Activated CD8-positive, alpha-beta T cell treated with anti-CD3 and anti-CD28 coated beads for 36 hours (primary cell): ENCODE measurements at regions not wholly inside any gene's neighbourhood (a gene's known extent, or its start where the extent isn't known, plus 50 kb on each side); places are given as distances from the start of the nearest gene placed in this dataset.

Experiments used
- ATAC-seq: fragments of 200-7000 bp; cut with Tn5 transposase; one replicate; pipeline ENCODE4 v1.10.0; 2021; ENCODE audit warnings: mild to moderate bottlenecking, moderate library complexity
- CTCF ChIA-PET: fragments of 350-600 bp; sonication (Branson Sonifier 250); formaldehyde crosslinking; loops from one replicate; lab custom pipeline; 2021; ENCODE audit warnings: antibody characterized with exemption; lab: Charles Lee
- POLR2A ChIA-PET: fragments of 350-600 bp; sonication (Branson Sonifier 250); formaldehyde crosslinking; loops from one replicate; lab custom pipeline; 2021; ENCODE audit warnings: antibody characterized with exemption; lab: Charles Lee
- DNase-seq: peaks from one replicate; pipeline ENCODE4 v3.0.0-alpha.2; 2020
- H3K27ac Mint-ChIP-seq: one replicate; pipeline ENCODE4 v1.8.0; 2021; ENCODE audit warnings: mild to moderate bottlenecking, mixed read lengths
- H3K27me3 Mint-ChIP-seq: one replicate; pipeline ENCODE4 v1.8.0; 2021; ENCODE audit warnings: mixed read lengths
- H3K36me3 Mint-ChIP-seq: one replicate; pipeline ENCODE4 v1.8.0; 2021; ENCODE audit warnings: low read depth, mixed read lengths
- H3K4me1 Mint-ChIP-seq: one replicate; pipeline ENCODE4 v1.8.0; 2021; ENCODE audit warnings: low read depth, mixed read lengths
- H3K4me3 Mint-ChIP-seq: one replicate; pipeline ENCODE4 v1.8.0; 2021; ENCODE audit warnings: mild to moderate bottlenecking, moderate library complexity, mixed read lengths
- H3K9me3 Mint-ChIP-seq: one replicate; pipeline ENCODE4 v1.8.0; 2021; ENCODE audit warnings: mixed read lengths
- intact Hi-C: fragments of 100-400 bp; cut with micrococcal nuclease; formaldehyde crosslinking; loops from one replicate; pipeline ENCODE4 v1.10.0; 2022
- TF ChIP-seq, protein P1 (sequence below): fragments of 200-600 bp; IDR thresholded peaks from one replicate; pipeline ENCODE4 v1.8.0; 2022; ENCODE audit warnings: antibody characterized with exemption, mild to moderate bottlenecking

DNA sequence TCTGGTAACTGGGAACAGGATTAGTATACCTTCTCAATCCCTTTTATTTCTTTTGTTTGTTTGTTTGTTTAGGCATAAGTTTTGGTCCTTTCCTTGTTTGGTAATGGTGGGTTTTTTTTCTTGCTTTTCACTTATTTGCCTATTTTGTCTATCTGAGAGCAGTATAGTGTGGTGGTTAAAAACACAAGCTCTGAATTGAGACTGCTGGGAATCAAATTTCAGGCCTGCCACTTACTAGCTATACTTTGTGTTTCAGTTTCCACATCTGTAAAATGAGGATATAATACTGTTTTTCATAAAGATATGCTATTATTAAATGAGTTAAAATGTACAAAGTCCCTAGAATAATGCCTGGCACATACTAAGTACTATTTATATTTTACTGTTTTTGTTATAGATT lies 81.6 kb upstream of the IVNS1ABP start:
- ChIA-PET CTCF (no interaction called here), POLR2A (interaction anchor here (0.6 to 1.0 kb wide), 2 partner anchors 17 to 85 kb away, joined by 3 read pairs; no protein-coding TSS in a partner anchor)
- no peaks in the 10 kb centered on the region for H3K36me3 Mint-ChIP-seq
- intact Hi-C loops = no loop called here
- no peak for DNase-seq
- no peak for ATAC-seq
- no peaks in the 10 kb centered on the region for H3K4me1 Mint-ChIP-seq
- H3K27me3 Mint-ChIP-seq = peaks cover 4% of the 10 kb centered on the region
- no peak overlapping the region for H3K27ac Mint-ChIP-seq
- H3K4me3 Mint-ChIP-seq = no peak overlapping the region
- TF ChIP-seq, protein P1, sequence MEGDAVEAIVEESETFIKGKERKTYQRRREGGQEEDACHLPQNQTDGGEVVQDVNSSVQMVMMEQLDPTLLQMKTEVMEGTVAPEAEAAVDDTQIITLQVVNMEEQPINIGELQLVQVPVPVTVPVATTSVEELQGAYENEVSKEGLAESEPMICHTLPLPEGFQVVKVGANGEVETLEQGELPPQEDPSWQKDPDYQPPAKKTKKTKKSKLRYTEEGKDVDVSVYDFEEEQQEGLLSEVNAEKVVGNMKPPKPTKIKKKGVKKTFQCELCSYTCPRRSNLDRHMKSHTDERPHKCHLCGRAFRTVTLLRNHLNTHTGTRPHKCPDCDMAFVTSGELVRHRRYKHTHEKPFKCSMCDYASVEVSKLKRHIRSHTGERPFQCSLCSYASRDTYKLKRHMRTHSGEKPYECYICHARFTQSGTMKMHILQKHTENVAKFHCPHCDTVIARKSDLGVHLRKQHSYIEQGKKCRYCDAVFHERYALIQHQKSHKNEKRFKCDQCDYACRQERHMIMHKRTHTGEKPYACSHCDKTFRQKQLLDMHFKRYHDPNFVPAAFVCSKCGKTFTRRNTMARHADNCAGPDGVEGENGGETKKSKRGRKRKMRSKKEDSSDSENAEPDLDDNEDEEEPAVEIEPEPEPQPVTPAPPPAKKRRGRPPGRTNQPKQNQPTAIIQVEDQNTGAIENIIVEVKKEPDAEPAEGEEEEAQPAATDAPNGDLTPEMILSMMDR = no peak
- H3K9me3 Mint-ChIP-seq = no peaks in the 10 kb centered on the region

DNA sequence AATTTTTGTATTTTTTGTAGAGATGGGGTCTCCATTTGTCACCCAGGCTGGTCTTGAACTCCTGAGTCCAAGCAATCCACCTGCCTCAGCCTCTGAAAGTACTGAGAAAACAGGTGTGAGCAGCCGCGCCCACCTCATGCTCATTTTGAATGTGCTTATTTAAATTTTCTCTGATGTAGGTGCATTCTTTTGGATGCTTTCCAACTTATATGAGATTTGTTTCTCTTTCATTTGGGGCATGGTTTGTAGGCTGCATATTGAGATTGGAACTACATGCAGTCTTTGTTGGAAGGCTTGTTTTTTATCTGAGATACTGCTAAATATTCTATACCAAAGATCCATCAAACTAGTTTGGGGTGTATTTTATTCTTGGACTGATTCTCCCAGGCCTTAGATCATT lies 81.0 kb upstream of the IVNS1ABP start:
- TF ChIP-seq, protein P1 = no peak

DNA sequence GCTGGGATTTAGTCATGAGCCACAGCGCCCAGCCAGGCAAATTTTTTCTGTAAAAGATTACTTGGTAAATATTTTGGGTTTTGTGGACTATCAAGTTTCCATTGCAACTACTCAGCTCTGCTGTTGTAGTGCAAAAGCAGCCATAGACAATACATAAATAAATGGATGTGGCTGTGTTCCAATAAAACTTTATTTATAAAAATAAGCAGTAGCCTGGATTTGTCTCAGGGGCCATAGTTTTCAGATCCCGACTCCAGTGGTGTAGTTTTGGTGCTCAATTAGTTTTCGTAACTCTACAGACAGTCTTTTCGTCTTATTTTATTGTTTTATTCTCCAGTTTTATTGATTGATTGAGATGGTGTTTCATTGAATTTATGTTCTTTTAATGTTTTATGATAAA lies 80.1 kb upstream of the IVNS1ABP start:
- ATAC-seq = no peak
- TF ChIP-seq, protein P1 = no peak
- DNase-seq = no peak
- intact Hi-C loops = no loop called here
- no peak overlapping the region for H3K4me3 Mint-ChIP-seq
- ChIA-PET POLR2A (no interaction called here), CTCF (interaction anchor here (1.5 kb wide), 1 partner anchor 199 kb away, joined by 5 read pairs; no protein-coding TSS in a partner anchor)
- no peak overlapping the region for H3K27ac Mint-ChIP-seq
- H3K27me3 Mint-ChIP-seq = no peaks in the 10 kb centered on the region
- no peaks in the 10 kb centered on the region for H3K4me1 Mint-ChIP-seq
- no peaks in the 10 kb centered on the region for H3K9me3 Mint-ChIP-seq
- no peaks in the 10 kb centered on the region for H3K36me3 Mint-ChIP-seq

More for the DNA sequence above, 81.0 kb upstream of the IVNS1ABP start:
- ChIA-PET CTCF (no interaction called here), POLR2A (interaction anchor here (0.6 kb wide), 1 partner anchor 85 kb away, joined by 3 read pairs; no protein-coding TSS in a partner anchor)
- intact Hi-C loops = no loop called here
- Mint-ChIP-seq H3K4me1 (no peaks in the 10 kb centered on the region), H3K27me3 (peaks cover under 1% of the 10 kb centered on the region), H3K4me3 (no peak overlapping the region), H3K36me3 (no peaks in the 10 kb centered on the region), H3K27ac (no peak overlapping the region), H3K9me3 (no peaks in the 10 kb centered on the region)
- DNase-seq (peak; percentile 26), ATAC-seq (no peak)

DNA sequence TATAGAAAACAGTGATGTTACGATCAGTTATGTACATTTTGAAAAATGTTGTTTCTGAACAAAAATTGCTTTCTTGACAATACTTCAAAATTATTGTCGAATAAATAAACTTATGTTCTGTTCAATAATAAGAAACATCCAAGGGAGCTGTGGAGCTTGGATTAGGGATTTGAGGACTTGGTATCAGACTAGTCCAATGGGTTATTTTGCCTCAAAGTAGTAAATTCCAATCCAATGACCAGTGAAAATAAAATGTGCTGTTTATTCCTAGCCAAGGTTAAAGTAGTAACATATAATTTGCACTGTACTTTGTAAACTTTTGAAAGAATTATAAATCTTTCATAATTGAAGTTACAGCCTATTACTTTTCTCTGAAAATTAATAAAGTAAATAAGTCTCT lies 79.1 kb upstream of the IVNS1ABP start:
- Mint-ChIP-seq H3K9me3 (no peaks in the 10 kb centered on the region), H3K36me3 (no peaks in the 10 kb centered on the region), H3K27ac (no peak overlapping the region), H3K4me1 (no peaks in the 10 kb centered on the region), H3K4me3 (no peak overlapping the region), H3K27me3 (no peaks in the 10 kb centered on the region)
- ChIA-PET POLR2A (no interaction called here), CTCF (interaction anchor here (1.5 kb wide), 1 partner anchor 200 kb away, joined by 5 read pairs; no protein-coding TSS in a partner anchor)
- ATAC-seq = no peak
- no peak for DNase-seq
- intact Hi-C loops = no loop called here
- TF ChIP-seq, protein P1 = no peak

DNA sequence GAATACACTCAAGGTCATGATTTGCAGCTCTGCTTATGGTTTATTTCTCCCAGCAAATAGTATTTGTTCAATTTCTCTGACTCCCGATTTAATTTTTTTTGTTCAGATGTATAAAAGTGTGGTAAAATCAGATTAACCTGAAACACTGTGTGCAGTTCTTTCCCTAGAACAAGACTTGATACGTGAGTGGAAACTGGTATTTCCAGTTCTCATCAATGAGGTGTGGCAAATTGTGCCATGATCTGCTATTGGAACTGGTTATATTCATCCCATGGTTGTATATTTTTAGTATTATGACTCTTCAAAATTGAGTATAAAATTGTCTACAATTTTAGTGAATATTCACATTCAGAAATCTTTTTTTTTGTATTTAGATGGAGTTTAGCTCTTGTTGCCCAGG lies 76.8 kb upstream of the IVNS1ABP start:
- Mint-ChIP-seq H3K27me3 (no peaks in the 10 kb centered on the region), H3K4me3 (no peak overlapping the region), H3K36me3 (no peaks in the 10 kb centered on the region), H3K9me3 (no peaks in the 10 kb centered on the region), H3K27ac (no peak overlapping the region), H3K4me1 (no peaks in the 10 kb centered on the region)
- CTCF ChIA-PET = no interaction called here
- intact Hi-C loops = no loop called here
- TF ChIP-seq, protein P1 = no peak
- POLR2A ChIA-PET = no interaction called here
- ATAC-seq = no peak
- DNase-seq = no peak
